OCI-LY1 (cell line): ENCODE measurements at regions not wholly inside any gene's neighbourhood (a gene's known extent, or its start where the extent isn't known, plus 50 kb on each side); places are given as distances from the start of the nearest gene placed in this dataset.

ENCODE experiments used
- H2AFZ ChIP-seq: fragments of 200-600 bp; sonication (generic), shearing (Covaris generic); 2 replicates; pipeline ENCODE4 v1.6.0; 2014; ENCODE audit warnings: antibody characterized with exemption, mild to moderate bottlenecking, low read length
- H3F3A ChIP-seq: fragments of 200-600 bp; sonication (generic), shearing (Covaris generic); 2 replicates; pipeline ENCODE4 v1.6.0; 2014; ENCODE audit warnings: mild to moderate bottlenecking, antibody characterized with exemption, low read length, moderate library complexity; ENCODE audit not compliant: insufficient read depth
- H3K27ac ChIP-seq: fragments of 200-600 bp; sonication (generic); 2 replicates; pipeline ENCODE4 v1.5.1; 2014; ENCODE audit warnings: low read length, mixed run types, mild to moderate bottlenecking, low read depth; ENCODE audit not compliant: poor library complexity, severe bottlenecking
- H3K27me3 ChIP-seq: fragments of 200-600 bp; sonication (generic); 2 replicates; pipeline ENCODE4 v1.6.0; 2014; ENCODE audit warnings: antibody characterized with exemption, mild to moderate bottlenecking, low read length, moderate library complexity; ENCODE audit not compliant: insufficient read depth
- H3K36me3 ChIP-seq: fragments of 200-600 bp; sonication (generic); 2 replicates; pipeline ENCODE4 v1.6.1; 2014; ENCODE audit warnings: mild to moderate bottlenecking, antibody characterized with exemption, low read length, moderate library complexity, mixed read lengths; ENCODE audit not compliant: insufficient read depth
- H3K4me1 ChIP-seq: fragments of 200-600 bp; sonication (generic); 2 replicates; pipeline ENCODE4 v1.5.1; 2014; ENCODE audit warnings: mild to moderate bottlenecking, low read length, moderate library complexity; ENCODE audit not compliant: insufficient read depth, severe bottlenecking
- H3K4me2 ChIP-seq: fragments of 200-600 bp; sonication (generic), shearing (Covaris generic); 2 replicates; pipeline ENCODE4 v1.6.1; 2014; ENCODE audit warnings: low read length
- H3K4me3 ChIP-seq: fragments of 200-600 bp; sonication (generic); 2 replicates; pipeline ENCODE4 v1.5.1; 2014; ENCODE audit warnings: low read length, low read depth, mild to moderate bottlenecking, mixed read lengths; ENCODE audit not compliant: poor library complexity, severe bottlenecking
- H3K79me2 ChIP-seq: fragments of 200-600 bp; shearing (Covaris generic); 2 replicates; pipeline ENCODE4 v1.6.1; 2016; ENCODE audit warnings: mixed run types, low read length, mixed read lengths; ENCODE audit not compliant: insufficient read depth
- H3K9ac ChIP-seq: fragments of 200-600 bp; sonication (generic), shearing (Covaris generic); 2 replicates; pipeline ENCODE4 v1.6.1; 2014; ENCODE audit warnings: mild to moderate bottlenecking, low read length, mixed read lengths
- H3K9me2 ChIP-seq: fragments of 200-600 bp; sonication (generic), shearing (Covaris generic); 2 replicates; pipeline ENCODE4 v1.6.1; 2014; ENCODE audit warnings: low read depth, mild to moderate bottlenecking, low read length, mixed read lengths
- H3K9me3 ChIP-seq: fragments of 200-600 bp; shearing (Covaris generic); 2 replicates; pipeline ENCODE4 v1.6.1; 2014; ENCODE audit warnings: low read length, mixed read lengths
- H4K20me1 ChIP-seq: fragments of 200-600 bp; sonication (generic), shearing (Covaris generic); 2 replicates; pipeline ENCODE4 v1.6.0; 2016; ENCODE audit warnings: mild to moderate bottlenecking, low read length; ENCODE audit not compliant: insufficient read depth
- CTCF ChIP-seq: fragments of 200-600 bp; sonication (generic), shearing (Covaris generic); IDR thresholded peaks from 2 replicates; pipeline ENCODE4 v1.5.1; 2017; ENCODE audit warnings: mild to moderate bottlenecking, antibody characterized with exemption, low read length, moderate library complexity, mixed read lengths
- EZH2 ChIP-seq: fragments of 200-600 bp; sonication (generic), shearing (Covaris generic); IDR thresholded peaks from 2 replicates; pipeline ENCODE4 v1.8.0; 2017; ENCODE audit warnings: borderline replicate concordance, mixed run types, mild to moderate bottlenecking, antibody characterized with exemption, low read length, moderate library complexity, mixed read lengths

- no peak overlapping the region for H3K4me2 ChIP-seq
- H3K36me3 ChIP-seq = no peaks in the 10 kb centered on the region
- no peak overlapping the region for H3K4me3 ChIP-seq
- H3K79me2 ChIP-seq = no peaks in the 10 kb centered on the region
- H4K20me1 ChIP-seq = no peaks in the 10 kb centered on the region
- no peak for TF ChIP-seq EZH2
- no peak for TF ChIP-seq CTCF
- H3F3A ChIP-seq = no peaks in the 10 kb centered on the region
- no peaks in the 10 kb centered on the region for H3K9me3 ChIP-seq
- H2AFZ ChIP-seq = no peak overlapping the region
- H3K9me2 ChIP-seq = no peaks in the 10 kb centered on the region
- no peaks in the 10 kb centered on the region for H3K27me3 ChIP-seq
- H3K9ac ChIP-seq = no peak overlapping the region
- no peaks in the 10 kb centered on the region for H3K4me1 ChIP-seq
- no peak overlapping the region for H3K27ac ChIP-seq
These were observed 299.5 kb downstream of the ZNF536 start for GRCh38 chr19:30671622-30672051.

- Histone ChIP-seq H3K9me3 (no peaks in the 10 kb centered on the region), H3K9ac (no peak overlapping the region), H3K27me3 (no peaks in the 10 kb centered on the region), H3K79me2 (no peaks in the 10 kb centered on the region), H2AFZ (no peak overlapping the region), H3K4me2 (no peak overlapping the region), H3K4me1 (no peaks in the 10 kb centered on the region), H4K20me1 (no peaks in the 10 kb centered on the region), H3K36me3 (no peaks in the 10 kb centered on the region), H3F3A (no peaks in the 10 kb centered on the region), H3K9me2 (no peaks in the 10 kb centered on the region), H3K27ac (no peak overlapping the region), H3K4me3 (no peak overlapping the region)
- TF ChIP-seq EZH2 = no peak
- TF ChIP-seq CTCF = no peak
These were observed 299.1 kb downstream of the ZNF536 start for GRCh38 chr19:30671367-30671619.

- Histone ChIP-seq H4K20me1 (no peaks in the 10 kb centered on the region), H2AFZ (no peak overlapping the region), H3F3A (no peaks in the 10 kb centered on the region), H3K27ac (no peak overlapping the region), H3K27me3 (no peaks in the 10 kb centered on the region), H3K36me3 (no peaks in the 10 kb centered on the region), H3K9ac (no peak overlapping the region), H3K4me3 (no peak overlapping the region), H3K9me2 (no peaks in the 10 kb centered on the region), H3K79me2 (no peaks in the 10 kb centered on the region), H3K4me1 (no peaks in the 10 kb centered on the region), H3K9me3 (no peaks in the 10 kb centered on the region), H3K4me2 (no peak overlapping the region)
- TF ChIP-seq EZH2 = no peak
- no peak for TF ChIP-seq CTCF
These were observed 298.6 kb downstream of the ZNF536 start for GRCh38 chr19:30670562-30671366.
